ENCODE measurements at regions not wholly inside any gene's neighbourhood (a gene's known extent, or its start where the extent isn't known, plus 50 kb on each side); places are given as distances from the start of the nearest gene placed in this dataset.

DNA sequence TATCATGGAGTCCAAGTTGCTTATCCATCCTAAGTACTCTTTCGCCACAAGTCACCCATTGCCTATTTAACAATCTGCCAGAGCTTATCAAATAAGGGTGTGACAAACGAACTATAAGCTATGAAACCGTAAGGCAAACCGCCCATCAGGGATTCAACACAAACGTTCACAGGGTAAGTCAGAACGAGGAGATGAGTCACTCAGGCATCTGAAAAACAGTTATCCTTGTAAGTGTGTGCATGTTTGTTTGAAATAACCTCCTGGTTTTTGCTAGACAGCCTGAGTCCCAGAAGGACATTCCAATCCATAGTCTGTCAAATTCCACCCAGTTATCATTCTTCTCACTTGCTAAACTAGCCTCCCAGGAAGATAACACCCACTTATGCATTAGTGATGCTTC lies 299.1 kb downstream of the PAX3 start:
- no peak overlapping the region for H3K27ac ChIP-seq (ENCODE audit: low read depth)
- no peaks in the 10 kb centered on the region for H3K36me3 Mint-ChIP-seq (ENCODE audit: low read depth)
- H3K27ac Mint-ChIP-seq = no peak overlapping the region
- no peaks in the 10 kb centered on the region for H3K27me3 ChIP-seq (ENCODE audit: insufficient read depth)
- H3F3A ChIP-seq (replicated peaks; ENCODE audit: low read depth) = no peaks in the 10 kb centered on the region
- H3K9me3 Mint-ChIP-seq = no peaks in the 10 kb centered on the region
- no peaks in the 10 kb centered on the region for H3K4me1 ChIP-seq (ENCODE audit: insufficient read depth)
- no peak overlapping the region for H3K4me3 Mint-ChIP-seq
- H3K4me3 ChIP-seq = no peak overlapping the region
- no peaks in the 10 kb centered on the region for H4K20me1 ChIP-seq (replicated peaks; ENCODE audit: insufficient read depth)
- no peaks in the 10 kb centered on the region for H3K27me3 Mint-ChIP-seq (ENCODE audit: insufficient read depth, low read depth, poor library complexity)
- ATAC-seq (no peak), DNase-seq (ENCODE audit: low spot score) (no peak)
- peaks cover 4% of the 10 kb centered on the region; the same call in 2 of the 3 replicates for H3K4me1 Mint-ChIP-seq
- H3K4me2 ChIP-seq = no peak overlapping the region
- H3K79me2 ChIP-seq (replicated peaks; ENCODE audit: insufficient read depth) = no peaks in the 10 kb centered on the region
- H3K36me3 ChIP-seq (ENCODE audit: insufficient read depth) = no peaks in the 10 kb centered on the region
- H2AFZ ChIP-seq = no peak overlapping the region
- TF ChIP-seq, protein P1, sequence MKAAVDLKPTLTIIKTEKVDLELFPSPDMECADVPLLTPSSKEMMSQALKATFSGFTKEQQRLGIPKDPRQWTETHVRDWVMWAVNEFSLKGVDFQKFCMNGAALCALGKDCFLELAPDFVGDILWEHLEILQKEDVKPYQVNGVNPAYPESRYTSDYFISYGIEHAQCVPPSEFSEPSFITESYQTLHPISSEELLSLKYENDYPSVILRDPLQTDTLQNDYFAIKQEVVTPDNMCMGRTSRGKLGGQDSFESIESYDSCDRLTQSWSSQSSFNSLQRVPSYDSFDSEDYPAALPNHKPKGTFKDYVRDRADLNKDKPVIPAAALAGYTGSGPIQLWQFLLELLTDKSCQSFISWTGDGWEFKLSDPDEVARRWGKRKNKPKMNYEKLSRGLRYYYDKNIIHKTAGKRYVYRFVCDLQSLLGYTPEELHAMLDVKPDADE (IDR thresholded peaks at IDR 0.05) = no peak
- TF ChIP-seq EZH2phosphoT487 (IDR thresholded peaks at IDR 0.05; ENCODE audit: unreplicated experiment) = no peak
- TF ChIP-seq CREB1 (CRISPR knock-in tag; IDR thresholded peaks at IDR 0.05; ENCODE audit: low read depth) = no peak
- TF ChIP-seq ZNF114 (CRISPR knock-in tag; IDR thresholded peaks at IDR 0.05) = no peak
- no peak for TF ChIP-seq JUNB (IDR thresholded peaks at IDR 0.05; ENCODE audit: unreplicated experiment)
- TF ChIP-seq, protein P2, sequence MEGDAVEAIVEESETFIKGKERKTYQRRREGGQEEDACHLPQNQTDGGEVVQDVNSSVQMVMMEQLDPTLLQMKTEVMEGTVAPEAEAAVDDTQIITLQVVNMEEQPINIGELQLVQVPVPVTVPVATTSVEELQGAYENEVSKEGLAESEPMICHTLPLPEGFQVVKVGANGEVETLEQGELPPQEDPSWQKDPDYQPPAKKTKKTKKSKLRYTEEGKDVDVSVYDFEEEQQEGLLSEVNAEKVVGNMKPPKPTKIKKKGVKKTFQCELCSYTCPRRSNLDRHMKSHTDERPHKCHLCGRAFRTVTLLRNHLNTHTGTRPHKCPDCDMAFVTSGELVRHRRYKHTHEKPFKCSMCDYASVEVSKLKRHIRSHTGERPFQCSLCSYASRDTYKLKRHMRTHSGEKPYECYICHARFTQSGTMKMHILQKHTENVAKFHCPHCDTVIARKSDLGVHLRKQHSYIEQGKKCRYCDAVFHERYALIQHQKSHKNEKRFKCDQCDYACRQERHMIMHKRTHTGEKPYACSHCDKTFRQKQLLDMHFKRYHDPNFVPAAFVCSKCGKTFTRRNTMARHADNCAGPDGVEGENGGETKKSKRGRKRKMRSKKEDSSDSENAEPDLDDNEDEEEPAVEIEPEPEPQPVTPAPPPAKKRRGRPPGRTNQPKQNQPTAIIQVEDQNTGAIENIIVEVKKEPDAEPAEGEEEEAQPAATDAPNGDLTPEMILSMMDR (conservative IDR thresholded peaks at IDR 0.05; ENCODE audit: low read depth in 2 of 2) = no peak
- TF ChIP-seq, protein P3, sequence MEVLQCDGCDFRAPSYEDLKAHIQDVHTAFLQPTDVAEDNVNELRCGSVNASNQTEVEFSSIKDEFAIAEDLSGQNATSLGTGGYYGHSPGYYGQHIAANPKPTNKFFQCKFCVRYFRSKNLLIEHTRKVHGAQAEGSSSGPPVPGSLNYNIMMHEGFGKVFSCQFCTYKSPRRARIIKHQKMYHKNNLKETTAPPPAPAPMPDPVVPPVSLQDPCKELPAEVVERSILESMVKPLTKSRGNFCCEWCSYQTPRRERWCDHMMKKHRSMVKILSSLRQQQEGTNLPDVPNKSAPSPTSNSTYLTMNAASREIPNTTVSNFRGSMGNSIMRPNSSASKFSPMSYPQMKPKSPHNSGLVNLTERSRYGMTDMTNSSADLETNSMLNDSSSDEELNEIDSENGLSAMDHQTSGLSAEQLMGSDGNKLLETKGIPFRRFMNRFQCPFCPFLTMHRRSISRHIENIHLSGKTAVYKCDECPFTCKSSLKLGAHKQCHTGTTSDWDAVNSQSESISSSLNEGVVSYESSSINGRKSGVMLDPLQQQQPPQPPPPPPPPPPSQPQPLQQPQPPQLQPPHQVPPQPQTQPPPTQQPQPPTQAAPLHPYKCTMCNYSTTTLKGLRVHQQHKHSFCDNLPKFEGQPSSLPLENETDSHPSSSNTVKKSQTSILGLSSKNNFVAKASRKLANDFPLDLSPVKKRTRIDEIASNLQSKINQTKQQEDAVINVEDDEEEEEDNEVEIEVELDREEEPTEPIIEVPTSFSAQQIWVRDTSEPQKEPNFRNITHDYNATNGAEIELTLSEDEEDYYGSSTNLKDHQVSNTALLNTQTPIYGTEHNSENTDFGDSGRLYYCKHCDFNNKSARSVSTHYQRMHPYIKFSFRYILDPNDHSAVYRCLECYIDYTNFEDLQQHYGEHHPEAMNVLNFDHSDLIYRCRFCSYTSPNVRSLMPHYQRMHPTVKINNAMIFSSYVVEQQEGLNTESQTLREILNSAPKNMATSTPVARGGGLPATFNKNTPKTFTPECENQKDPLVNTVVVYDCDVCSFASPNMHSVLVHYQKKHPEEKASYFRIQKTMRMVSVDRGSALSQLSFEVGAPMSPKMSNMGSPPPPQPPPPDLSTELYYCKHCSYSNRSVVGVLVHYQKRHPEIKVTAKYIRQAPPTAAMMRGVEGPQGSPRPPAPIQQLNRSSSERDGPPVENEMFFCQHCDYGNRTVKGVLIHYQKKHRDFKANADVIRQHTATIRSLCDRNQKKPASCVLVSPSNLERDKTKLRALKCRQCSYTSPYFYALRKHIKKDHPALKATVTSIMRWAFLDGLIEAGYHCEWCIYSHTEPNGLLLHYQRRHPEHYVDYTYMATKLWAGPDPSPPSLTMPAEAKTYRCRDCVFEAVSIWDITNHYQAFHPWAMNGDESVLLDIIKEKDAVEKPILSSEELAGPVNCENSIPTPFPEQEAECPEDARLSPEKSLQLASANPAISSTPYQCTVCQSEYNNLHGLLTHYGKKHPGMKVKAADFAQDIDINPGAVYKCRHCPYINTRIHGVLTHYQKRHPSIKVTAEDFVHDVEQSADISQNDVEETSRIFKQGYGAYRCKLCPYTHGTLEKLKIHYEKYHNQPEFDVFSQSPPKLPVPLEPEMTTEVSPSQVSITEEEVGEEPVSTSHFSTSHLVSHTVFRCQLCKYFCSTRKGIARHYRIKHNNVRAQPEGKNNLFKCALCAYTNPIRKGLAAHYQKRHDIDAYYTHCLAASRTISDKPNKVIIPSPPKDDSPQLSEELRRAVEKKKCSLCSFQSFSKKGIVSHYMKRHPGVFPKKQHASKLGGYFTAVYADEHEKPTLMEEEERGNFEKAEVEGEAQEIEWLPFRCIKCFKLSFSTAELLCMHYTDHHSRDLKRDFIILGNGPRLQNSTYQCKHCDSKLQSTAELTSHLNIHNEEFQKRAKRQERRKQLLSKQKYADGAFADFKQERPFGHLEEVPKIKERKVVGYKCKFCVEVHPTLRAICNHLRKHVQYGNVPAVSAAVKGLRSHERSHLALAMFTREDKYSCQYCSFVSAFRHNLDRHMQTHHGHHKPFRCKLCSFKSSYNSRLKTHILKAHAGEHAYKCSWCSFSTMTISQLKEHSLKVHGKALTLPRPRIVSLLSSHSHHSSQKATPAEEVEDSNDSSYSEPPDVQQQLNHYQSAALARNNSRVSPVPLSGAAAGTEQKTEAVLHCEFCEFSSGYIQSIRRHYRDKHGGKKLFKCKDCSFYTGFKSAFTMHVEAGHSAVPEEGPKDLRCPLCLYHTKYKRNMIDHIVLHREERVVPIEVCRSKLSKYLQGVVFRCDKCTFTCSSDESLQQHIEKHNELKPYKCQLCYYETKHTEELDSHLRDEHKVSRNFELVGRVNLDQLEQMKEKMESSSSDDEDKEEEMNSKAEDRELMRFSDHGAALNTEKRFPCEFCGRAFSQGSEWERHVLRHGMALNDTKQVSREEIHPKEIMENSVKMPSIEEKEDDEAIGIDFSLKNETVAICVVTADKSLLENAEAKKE (CRISPR knock-in tag; IDR thresholded peaks at IDR 0.05) = no peak
- no peak for TF ChIP-seq ZNF331 (CRISPR knock-in tag; IDR thresholded peaks at IDR 0.05; ENCODE audit: low read depth)
- TF ChIP-seq EZH2 (IDR thresholded peaks at IDR 0.05; ENCODE audit: low read depth, unreplicated experiment) = no peak
- no peak for TF ChIP-seq STAT1 (IDR thresholded peaks at IDR 0.05; ENCODE audit: unreplicated experiment)
- no peak for TF ChIP-seq POLR2AphosphoS5 (IDR thresholded peaks at IDR 0.05; ENCODE audit: low read depth)
- no peak for TF ChIP-seq NANOG (IDR thresholded peaks at IDR 0.05; ENCODE audit: borderline replicate concordance)
- TF ChIP-seq, protein P4, sequence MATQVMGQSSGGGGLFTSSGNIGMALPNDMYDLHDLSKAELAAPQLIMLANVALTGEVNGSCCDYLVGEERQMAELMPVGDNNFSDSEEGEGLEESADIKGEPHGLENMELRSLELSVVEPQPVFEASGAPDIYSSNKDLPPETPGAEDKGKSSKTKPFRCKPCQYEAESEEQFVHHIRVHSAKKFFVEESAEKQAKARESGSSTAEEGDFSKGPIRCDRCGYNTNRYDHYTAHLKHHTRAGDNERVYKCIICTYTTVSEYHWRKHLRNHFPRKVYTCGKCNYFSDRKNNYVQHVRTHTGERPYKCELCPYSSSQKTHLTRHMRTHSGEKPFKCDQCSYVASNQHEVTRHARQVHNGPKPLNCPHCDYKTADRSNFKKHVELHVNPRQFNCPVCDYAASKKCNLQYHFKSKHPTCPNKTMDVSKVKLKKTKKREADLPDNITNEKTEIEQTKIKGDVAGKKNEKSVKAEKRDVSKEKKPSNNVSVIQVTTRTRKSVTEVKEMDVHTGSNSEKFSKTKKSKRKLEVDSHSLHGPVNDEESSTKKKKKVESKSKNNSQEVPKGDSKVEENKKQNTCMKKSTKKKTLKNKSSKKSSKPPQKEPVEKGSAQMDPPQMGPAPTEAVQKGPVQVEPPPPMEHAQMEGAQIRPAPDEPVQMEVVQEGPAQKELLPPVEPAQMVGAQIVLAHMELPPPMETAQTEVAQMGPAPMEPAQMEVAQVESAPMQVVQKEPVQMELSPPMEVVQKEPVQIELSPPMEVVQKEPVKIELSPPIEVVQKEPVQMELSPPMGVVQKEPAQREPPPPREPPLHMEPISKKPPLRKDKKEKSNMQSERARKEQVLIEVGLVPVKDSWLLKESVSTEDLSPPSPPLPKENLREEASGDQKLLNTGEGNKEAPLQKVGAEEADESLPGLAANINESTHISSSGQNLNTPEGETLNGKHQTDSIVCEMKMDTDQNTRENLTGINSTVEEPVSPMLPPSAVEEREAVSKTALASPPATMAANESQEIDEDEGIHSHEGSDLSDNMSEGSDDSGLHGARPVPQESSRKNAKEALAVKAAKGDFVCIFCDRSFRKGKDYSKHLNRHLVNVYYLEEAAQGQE (IDR thresholded peaks at IDR 0.05; ENCODE audit: unreplicated experiment) = no peak
- peaks cover 2% of the 10 kb centered on the region; the same call in 1 of the 2 replicates for H3K9me2 ChIP-seq (ENCODE audit: insufficient read depth)
